SKM-1 treated with dmso at 0.1 percent for 144 hours (cell line): ENCODE measurements at regions not wholly inside any gene's neighbourhood (a gene's known extent, or its start where the extent isn't known, plus 50 kb on each side); places are given as distances from the start of the nearest gene placed in this dataset.
"Not testable (repeated sequence)": the region's sequence is repeated elsewhere in the genome, so short reads cannot be mapped to it uniquely, and the experiment has no call there.

Experiments used
- DNase-seq: peaks from one replicate; lab custom pipeline; 2025; ENCODE audit not compliant: unreplicated experiment; lab: John Stamatoyannopoulos, UW

DNA sequence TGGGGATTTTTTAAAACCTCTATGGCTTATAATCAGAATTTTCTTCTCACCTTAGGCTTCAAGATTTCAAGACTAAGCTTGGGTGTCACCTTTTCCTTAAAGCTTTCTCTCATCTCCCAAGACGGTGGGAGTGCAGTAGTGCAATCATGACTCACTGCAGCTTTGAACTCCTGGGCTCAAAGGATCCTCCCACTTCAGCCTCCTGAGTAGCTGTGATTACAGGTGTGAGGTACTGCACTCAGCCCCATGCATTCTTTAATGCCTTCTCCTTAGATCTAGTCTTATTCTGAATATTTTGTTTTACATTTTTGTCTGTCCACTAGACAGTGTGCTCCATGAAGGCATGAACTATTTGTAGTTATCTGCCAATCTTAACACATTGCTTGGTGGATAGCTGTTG, 55.7 kb upstream of the FAT3 start:
- no peak for DNase-seq

DNA sequence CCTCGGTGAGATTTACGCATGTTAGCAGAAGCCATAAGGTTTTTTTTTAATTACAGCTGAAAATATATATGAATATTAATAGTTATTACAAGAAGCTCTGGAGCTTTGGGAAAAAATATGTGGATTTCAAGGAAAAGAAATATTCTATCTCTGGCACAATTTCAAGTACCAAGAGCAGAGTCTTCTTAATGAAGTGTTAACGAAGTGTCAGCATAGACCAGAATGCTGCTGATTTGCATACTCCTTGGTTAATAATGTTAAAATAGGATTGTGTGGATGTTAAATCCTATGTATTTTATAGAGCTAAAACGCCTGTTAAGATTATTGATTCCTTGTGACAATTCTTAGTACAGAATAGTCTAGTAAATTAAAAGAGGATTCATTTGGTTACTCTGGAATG, 57.0 kb upstream of the FAT3 start:
- DNase-seq = no peak

DNA sequence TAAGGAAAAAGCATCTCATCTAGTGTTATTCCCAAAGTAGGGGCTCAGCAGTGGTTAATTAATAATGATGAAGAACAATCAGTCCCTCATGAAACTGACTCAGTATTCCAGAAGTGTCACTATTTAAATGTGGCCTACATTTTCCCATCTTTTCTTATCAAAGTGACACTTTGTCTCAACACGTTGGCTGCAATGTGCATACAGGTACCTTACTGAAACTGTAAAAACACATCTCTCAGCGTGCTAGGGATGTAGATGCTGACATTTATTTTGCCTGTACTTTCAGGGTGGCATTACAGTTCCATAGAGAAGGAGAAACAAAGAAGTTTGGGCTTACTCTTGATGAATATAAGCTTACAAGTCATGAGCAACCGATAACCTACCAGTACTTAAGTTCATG, 58.3 kb upstream of the FAT3 start:
- no peak for DNase-seq

- no peak for DNase-seq
These were observed 60.7 kb upstream of the FAT3 start for GRCh38 chr11:92163879-92164278.

GRCh38 chr11:92162776-92163175, 61.8 kb upstream of the FAT3 start:
- no peak for DNase-seq

GRCh38 chr11:92159931-92160330, 64.7 kb upstream of the FAT3 start:
- no peak for DNase-seq

- not testable (repeated sequence) for DNase-seq
These were observed 67.2 kb upstream of the FAT3 start for GRCh38 chr11:92157390-92157789.

GRCh38 chr11:92154611-92155010, 70.0 kb upstream of the FAT3 start:
- no peak for DNase-seq

GRCh38 chr11:92154110-92154509, 70.5 kb upstream of the FAT3 start:
- no peak for DNase-seq

- no peak for DNase-seq
These were observed 71.1 kb upstream of the FAT3 start for GRCh38 chr11:92153542-92153941.

- no peak for DNase-seq
These were observed 72.4 kb upstream of the FAT3 start for GRCh38 chr11:92152245-92152644.

- no peak for DNase-seq
These were observed 74.6 kb upstream of the FAT3 start for GRCh38 chr11:92149996-92150395.

DNA sequence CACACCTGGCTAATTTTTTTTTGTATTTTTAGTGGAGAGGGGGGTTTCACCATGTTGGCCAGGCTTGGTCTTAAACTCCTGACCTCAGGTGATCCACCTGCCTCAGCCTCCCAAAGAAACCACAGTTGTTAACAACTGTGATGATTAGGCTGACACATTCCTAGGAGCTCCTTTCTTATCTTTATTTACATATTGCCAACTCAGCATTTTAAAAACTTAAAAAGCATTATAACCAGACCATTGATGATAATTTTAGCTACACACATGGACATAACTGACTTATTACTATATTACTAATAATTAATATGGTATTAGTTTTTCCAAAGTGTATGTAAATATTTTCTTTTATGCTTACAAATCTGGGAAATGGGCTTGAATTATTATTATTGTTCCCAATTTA, 82.9 kb upstream of the FAT3 start:
- no peak for DNase-seq

- no peak for DNase-seq
These were observed 83.5 kb upstream of the FAT3 start for GRCh38 chr11:92141159-92141558.

- no peak for DNase-seq
These were observed 84.6 kb upstream of the FAT3 start for GRCh38 chr11:92140021-92140420.

GRCh38 chr11:92138296-92138695, 86.3 kb upstream of the FAT3 start:
- DNase-seq = no peak

GRCh38 chr11:92137747-92138146, 86.9 kb upstream of the FAT3 start:
- no peak for DNase-seq

DNA sequence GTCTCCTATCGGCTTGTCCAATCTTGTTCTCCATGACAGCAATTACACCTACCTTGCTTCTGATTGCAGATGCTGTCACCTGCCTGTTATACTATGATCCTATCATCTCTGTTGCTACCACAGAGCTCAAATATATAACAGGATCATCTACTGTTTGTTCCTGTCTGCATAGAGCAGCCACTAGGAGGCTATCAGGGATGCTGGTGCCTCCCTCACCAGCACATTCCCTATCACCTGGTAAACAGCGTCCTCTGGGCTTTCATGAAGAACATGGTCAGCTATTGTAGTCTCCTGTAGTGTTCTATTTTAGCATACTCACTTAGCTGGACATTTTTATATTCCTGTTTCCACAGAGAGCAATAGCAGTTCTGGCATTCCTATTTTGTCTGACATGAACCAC, 87.8 kb upstream of the FAT3 start:
- DNase-seq = no peak

- no peak for DNase-seq
These were observed 93.2 kb upstream of the FAT3 start for GRCh38 chr11:92131289-92131865.

DNA sequence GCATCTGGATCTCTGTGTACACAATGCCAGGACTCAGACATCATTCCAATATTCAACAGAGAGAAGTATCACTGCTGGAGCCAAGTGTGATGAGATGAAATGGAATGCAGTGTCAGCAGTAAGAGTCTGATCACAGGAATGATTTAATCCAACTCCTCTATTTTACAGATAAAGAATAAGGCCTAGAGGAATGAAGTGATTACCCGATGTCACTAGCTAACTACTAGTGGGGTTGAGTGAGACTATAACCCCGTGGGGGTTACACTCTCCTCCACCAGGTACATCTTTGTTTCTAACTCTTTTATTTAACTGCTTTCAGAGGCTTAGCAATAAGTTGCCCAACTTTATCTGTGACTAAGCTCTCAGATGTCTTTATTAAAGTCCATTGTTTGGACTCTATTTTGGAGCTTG, 94.2 kb upstream of the FAT3 start:
- DNase-seq = no peak

DNA sequence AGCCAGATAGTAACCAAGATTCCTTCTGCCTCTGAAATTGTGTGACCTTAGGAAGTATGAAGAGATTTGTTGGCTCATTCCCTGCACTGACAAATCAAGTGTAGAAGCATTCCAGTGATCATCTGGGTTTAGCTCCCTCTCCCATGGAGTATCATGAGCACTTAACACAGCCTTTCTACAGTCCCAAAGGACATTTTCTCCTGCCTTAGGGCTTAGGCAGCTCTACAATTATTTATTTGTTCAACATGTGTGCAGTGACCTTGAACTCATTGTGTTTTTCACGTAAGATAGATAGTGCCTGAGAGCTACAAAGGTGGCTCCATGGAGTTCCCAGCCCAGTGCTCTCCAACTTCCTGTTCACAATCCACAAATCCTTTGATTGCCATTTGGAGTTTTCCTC, 94.8 kb upstream of the FAT3 start:
- no peak for DNase-seq

DNA sequence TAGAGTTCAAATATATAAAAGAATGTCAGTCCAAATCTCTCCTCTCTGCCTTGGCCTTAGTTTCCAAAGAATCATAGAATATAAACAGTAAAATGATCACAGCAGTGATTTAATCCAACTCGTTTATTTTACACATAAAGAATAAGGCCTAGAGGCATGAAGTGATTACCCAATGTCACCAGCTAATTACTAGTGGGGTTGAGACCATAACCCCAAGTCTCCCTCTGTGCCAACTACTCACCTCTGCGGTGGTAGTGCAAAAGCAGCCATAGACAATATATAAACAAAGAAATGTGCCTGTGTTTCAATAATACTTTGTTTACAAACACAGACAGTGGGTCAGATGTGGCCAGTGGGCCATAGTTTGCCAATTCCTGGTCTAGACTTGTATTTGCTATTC, 96.6 kb upstream of the FAT3 start:
- DNase-seq = no peak

- no peak for DNase-seq
These were observed 99.3 kb upstream of the FAT3 start for GRCh38 chr11:92125321-92125720.

DNA sequence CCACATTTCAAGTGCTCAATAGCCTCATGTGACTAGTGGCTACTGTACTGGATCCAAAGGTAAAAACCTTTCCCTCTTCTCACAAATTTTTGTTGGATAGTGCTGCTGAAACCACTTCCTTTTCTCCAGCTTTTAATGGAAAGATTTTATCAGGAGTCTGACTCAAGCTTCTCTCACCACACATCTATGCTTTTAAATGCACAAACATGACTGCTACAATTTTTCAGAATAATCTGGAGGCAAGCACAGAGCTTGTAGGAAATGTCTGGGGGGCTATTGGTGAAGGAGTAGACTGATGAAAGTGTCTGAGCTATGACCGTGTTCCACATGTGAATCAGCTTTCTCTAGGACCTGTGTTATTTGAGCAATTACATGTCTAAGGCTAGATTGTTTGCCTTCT, 101.1 kb upstream of the FAT3 start:
- DNase-seq = no peak
